T-cell (primary cell): ENCODE measurements at regions not wholly inside any gene's neighbourhood (a gene's known extent, or its start where the extent isn't known, plus 50 kb on each side); places are given as distances from the start of the nearest gene placed in this dataset.

Experiments
- ATAC-seq, 4 experiments: fragments of 200-7000 bp in 3 of 4; fragments of 150-1000 bp in 1 of 4; cut with Tn5 transposase; replicated peaks in 1 of 4; 1 replicate in 3 of 4; 2 replicates in 1 of 4; pipeline ENCODE4 v1.10.0; 2021; ENCODE audit warnings: moderate library complexity in 3 of 4, mild to moderate bottlenecking in 2 of 4, moderate number of reproducible peaks in 1 of 4
- CTCF ChIA-PET, 2 donors: fragments of 300-600 bp; sonication (Branson Sonifier 250); formaldehyde crosslinking; loops; one replicate each; lab custom pipeline; 2022; ENCODE audit warnings: antibody characterized with exemption in 2 of 2; lab: Charles Lee
- POLR2A ChIA-PET, 2 donors: fragments of 300-600 bp; sonication (Branson Sonifier 250); formaldehyde crosslinking; loops; one replicate each; lab custom pipeline; 2022; ENCODE audit warnings: antibody characterized with exemption in 2 of 2; lab: Charles Lee
- DNase-seq, 35 experiments: peaks; one replicate each; pipeline versions ENCODE4 v3.0.0 to v3.0.0-alpha.2; 2013 to 2023
- H3K27ac ChIP-seq: one replicate; pipeline ENCODE4 v1.5.1; 2013; ENCODE audit warnings: low read length
- H3K27me3 ChIP-seq, 2 experiments: replicated peaks in 1 of 2; 1 replicate in 1 of 2; 2 replicates in 1 of 2; pipeline versions ENCODE4 v1.6.1 to v1.7.0; 2013; ENCODE audit warnings: low read length in 1 of 2, mixed read lengths in 1 of 2; ENCODE audit not compliant: control insufficient read depth in 2 of 2, insufficient read depth in 2 of 2; ENCODE audit errors: extremely low read depth in 1 of 2
- H3K36me3 ChIP-seq, 2 donors: 1 replicate in 1 of 2; 2 replicates in 1 of 2; pipeline versions ENCODE4 v1.6.1 to v1.7.0; 2013; ENCODE audit warnings: low read length in 1 of 2; ENCODE audit not compliant: control insufficient read depth in 2 of 2, insufficient read depth in 1 of 2; ENCODE audit errors: extremely low read depth in 1 of 2
- H3K4me1 ChIP-seq, 2 experiments: 1 replicate in 1 of 2; 2 replicates in 1 of 2; pipeline versions ENCODE4 v1.6.1 to v1.7.0; 2013; ENCODE audit warnings: low read length in 2 of 2, mixed read lengths in 1 of 2; ENCODE audit not compliant: insufficient read depth in 2 of 2, control insufficient read depth in 1 of 2; ENCODE audit errors: extremely low read depth in 1 of 2
- H3K4me3 ChIP-seq, 2 donors: 1 replicate in 1 of 2; 2 replicates in 1 of 2; pipeline versions ENCODE4 v1.5.1 to v1.7.0; 2013; ENCODE audit warnings: mild to moderate bottlenecking in 2 of 2, low read length in 1 of 2, moderate library complexity in 1 of 2; ENCODE audit not compliant: control insufficient read depth in 1 of 2; ENCODE audit errors: extremely low read depth in 1 of 2
- H3K9me3 ChIP-seq: 2 replicates; pipeline ENCODE4 v1.7.0; 2013
- H3K27ac Mint-ChIP-seq, 2 donors: one replicate each; pipeline ENCODE4 v1.8.0; 2020 to 2021; ENCODE audit warnings: mild to moderate bottlenecking in 2 of 2, mixed read lengths in 2 of 2
- H3K27me3 Mint-ChIP-seq, 2 donors: one replicate each; pipeline ENCODE4 v1.8.0; 2021 to 2022; ENCODE audit warnings: mixed read lengths in 2 of 2
- H3K36me3 Mint-ChIP-seq: one replicate; pipeline ENCODE4 v1.8.0; 2021; ENCODE audit warnings: mixed read lengths
- H3K4me1 Mint-ChIP-seq, 3 donors: one replicate each; pipeline ENCODE4 v1.8.0; 2020 to 2022; ENCODE audit warnings: mixed read lengths in 3 of 3, mild to moderate bottlenecking in 1 of 3
- H3K4me3 Mint-ChIP-seq, 3 donors: one replicate each; pipeline ENCODE4 v1.8.0; 2020 to 2022; ENCODE audit warnings: mild to moderate bottlenecking in 3 of 3, mixed read lengths in 3 of 3, moderate library complexity in 3 of 3
- H3K9me3 Mint-ChIP-seq, 3 donors: one replicate each; pipeline ENCODE4 v1.8.0; 2020 to 2022; ENCODE audit warnings: mixed read lengths in 3 of 3
- WGBS: methylation state at CpG from one replicate; pipeline ENCODE4 v1.1.5; 2013; ENCODE audit warnings: missing lambda C conversion rate; ENCODE audit not compliant: insufficient coverage; 5-methylcytosine and 5-hydroxymethylcytosine counted together

GRCh38 chr14:71418532-71419245 is 511.4 kb downstream of the PCNX1 start:
- no peak overlapping the region for H3K27ac Mint-ChIP-seq
- CTCF ChIA-PET: no interaction called here
- Histone ChIP-seq H3K27me3 (no peaks in the 10 kb centered on the region), H3K27ac (no peak overlapping the region), H3K4me1 (no peaks in the 10 kb centered on the region), H3K4me3 (no peak overlapping the region), H3K9me3 (no peaks in the 10 kb centered on the region), H3K36me3 (peaks cover 0 to 5% of the 10 kb centered on the region in 2 donors)
- POLR2A ChIA-PET: interaction anchor here in 1 of 2 donors (0.5 kb wide), 1 partner anchor 11 kb away, joined by 3 read pairs; no protein-coding TSS in a partner anchor
- H3K36me3 Mint-ChIP-seq: peaks cover 62% of the 10 kb centered on the region
- H3K4me3 Mint-ChIP-seq: no peak overlapping the region
- DNase-seq: no peak
- WGBS: 71% methylated on average over 2 of the region's 10 CpGs
- no peaks in the 10 kb centered on the region for H3K27me3 Mint-ChIP-seq
- peaks cover 0 to 5% (median 2%) of the 10 kb centered on the region in 3 donors for H3K4me1 Mint-ChIP-seq
- H3K9me3 Mint-ChIP-seq: no peaks in the 10 kb centered on the region
- no peak for ATAC-seq

- CTCF ChIA-PET: no interaction called here
Measured at GRCh38 chr14:71423481-71423880, 508.7 kb upstream of the RGS6 start.

GRCh38 chr14:71424941-71425340 is 507.3 kb upstream of the RGS6 start:
- Histone ChIP-seq H3K9me3 (no peaks in the 10 kb centered on the region), H3K4me3 (no peak overlapping the region), H3K36me3 (peaks cover 0 to 5% of the 10 kb centered on the region in 2 donors), H3K27ac (no peak overlapping the region), H3K27me3 (no peaks in the 10 kb centered on the region), H3K4me1 (peaks cover 0 to 2% of the 10 kb centered on the region in 2 experiments)
- POLR2A ChIA-PET: no interaction called here
- H3K4me3 Mint-ChIP-seq: no peak overlapping the region
- CTCF ChIA-PET: no interaction called here
- DNase-seq (no peak), ATAC-seq (no peak)
- no peaks in the 10 kb centered on the region for H3K27me3 Mint-ChIP-seq
- peaks cover 7 to 12% (median 11%) of the 10 kb centered on the region in 3 donors for H3K4me1 Mint-ChIP-seq
- H3K27ac Mint-ChIP-seq: no peak overlapping the region
- H3K9me3 Mint-ChIP-seq: peaks cover 10 to 29% (median 24%) of the 10 kb centered on the region in 3 donors
- H3K36me3 Mint-ChIP-seq: peaks cover 67% of the 10 kb centered on the region

More at GRCh38 chr14:71423481-71423880, 508.7 kb upstream of the RGS6 start:
- Mint-ChIP-seq H3K36me3 (peaks cover 74% of the 10 kb centered on the region), H3K27ac (no peak overlapping the region), H3K27me3 (no peaks in the 10 kb centered on the region), H3K4me3 (no peak overlapping the region), H3K9me3 (peaks cover 10 to 29% (median 24%) of the 10 kb centered on the region in 3 donors), H3K4me1 (peaks cover 5 to 6% (median 5%) of the 10 kb centered on the region in 3 donors)
- no peaks in the 10 kb centered on the region for H3K27me3 ChIP-seq
- POLR2A ChIA-PET: no interaction called here
- no peaks in the 10 kb centered on the region for H3K9me3 ChIP-seq
- H3K4me3 ChIP-seq: no peak overlapping the region
- H3K4me1 ChIP-seq: no peaks in the 10 kb centered on the region
- WGBS: no CpG with 5 or more reads among the region's 2 CpGs
- DNase-seq: no peak
- no peak for ATAC-seq
- H3K27ac ChIP-seq: no peak overlapping the region
- H3K36me3 ChIP-seq: peaks cover 0 to 5% of the 10 kb centered on the region in 2 donors

- H3K9me3 Mint-ChIP-seq: peaks cover 10 to 29% (median 24%) of the 10 kb centered on the region in 3 donors
- H3K4me1 ChIP-seq: peaks cover 4 to 11% of the 10 kb centered on the region in 2 experiments
- peaks cover 14 to 19% (median 17%) of the 10 kb centered on the region in 3 donors for H3K4me1 Mint-ChIP-seq
- no peaks in the 10 kb centered on the region for H3K27me3 ChIP-seq
- CTCF ChIA-PET: interaction anchor here in 1 of 2 donors (0.7 kb wide), 2 partner anchors 9 to 267 kb away, joined by 3 read pairs; no protein-coding TSS in a partner anchor
- H3K36me3 Mint-ChIP-seq: peaks cover 64% of the 10 kb centered on the region
- WGBS: no CpG with 5 or more reads among the region's 2 CpGs
- no peaks in the 10 kb centered on the region for H3K9me3 ChIP-seq
- no peaks in the 10 kb centered on the region for H3K27me3 Mint-ChIP-seq
- no peak for ATAC-seq
- POLR2A ChIA-PET: interaction anchor here in 1 of 2 donors (0.6 kb wide), 1 partner anchor 108 kb away, joined by 3 read pairs; no protein-coding TSS in a partner anchor
- no peak overlapping the region for H3K4me3 Mint-ChIP-seq
- peaks cover 0 to 5% of the 10 kb centered on the region in 2 donors for H3K36me3 ChIP-seq
- no peak overlapping the region for H3K27ac ChIP-seq
- DNase-seq: no peak
- no peak overlapping the region for H3K4me3 ChIP-seq
- H3K27ac Mint-ChIP-seq: no peak overlapping the region
Measured at GRCh38 chr14:71426001-71426400, 506.2 kb upstream of the RGS6 start.

- peaks cover 4 to 11% of the 10 kb centered on the region in 2 experiments for H3K4me1 ChIP-seq
- H3K36me3 ChIP-seq: no peaks in the 10 kb centered on the region
- H3K4me3 Mint-ChIP-seq: no peak overlapping the region
- H3K27me3 Mint-ChIP-seq: no peaks in the 10 kb centered on the region
- no peak overlapping the region for H3K4me3 ChIP-seq
- H3K4me1 Mint-ChIP-seq: peaks cover 22 to 36% (median 35%) of the 10 kb centered on the region in 3 donors
- peaks cover 10 to 20% (median 14%) of the 10 kb centered on the region in 3 donors for H3K9me3 Mint-ChIP-seq
- H3K36me3 Mint-ChIP-seq: peaks cover 40% of the 10 kb centered on the region
- H3K9me3 ChIP-seq: no peaks in the 10 kb centered on the region
- H3K27ac ChIP-seq: no peak overlapping the region
- DNase-seq: no peak
- H3K27ac Mint-ChIP-seq: no peak overlapping the region
- ATAC-seq: no peak
- no peaks in the 10 kb centered on the region for H3K27me3 ChIP-seq
- POLR2A ChIA-PET: interaction anchor here in 1 of 2 donors (0.5 to 0.7 kb wide), 3 partner anchors 11 to 223 kb away, joined by 3 to 4 read pairs (median 3); no protein-coding TSS in a partner anchor
- CTCF ChIA-PET: interaction anchor here in 1 of 2 donors (1.1 kb wide), 1 partner anchor 261 kb away, joined by 4 read pairs; no protein-coding TSS in a partner anchor
Measured at GRCh38 chr14:71429902-71430301, 502.3 kb upstream of the RGS6 start.

GRCh38 chr14:71430321-71430677 is 501.9 kb upstream of the RGS6 start:
- ATAC-seq: no peak
- ChIA-PET POLR2A (interaction anchor here in 1 of 2 donors (0.6 to 0.7 kb wide), 2 partner anchors 11 to 117 kb away, joined by 3 read pairs; no protein-coding TSS in a partner anchor), CTCF (interaction anchor here in 1 of 2 donors (1.1 kb wide), 1 partner anchor 261 kb away, joined by 4 read pairs; no protein-coding TSS in a partner anchor)
- Histone ChIP-seq H3K27ac (no peak overlapping the region), H3K9me3 (no peaks in the 10 kb centered on the region), H3K4me3 (no peak overlapping the region), H3K4me1 (peaks cover 4 to 11% of the 10 kb centered on the region in 2 experiments), H3K27me3 (no peaks in the 10 kb centered on the region), H3K36me3 (no peaks in the 10 kb centered on the region)
- Mint-ChIP-seq H3K4me1 (peaks cover 22 to 36% (median 35%) of the 10 kb centered on the region in 3 donors), H3K27ac (no peak overlapping the region), H3K9me3 (peaks cover 6 to 16% (median 10%) of the 10 kb centered on the region in 3 donors), H3K36me3 (peaks cover 39% of the 10 kb centered on the region), H3K4me3 (no peak overlapping the region), H3K27me3 (no peaks in the 10 kb centered on the region)
- no peak for DNase-seq
- WGBS: no CpG with 5 or more reads among the region's 2 CpGs
